Calu3 (cell line): ENCODE measurements at regions not wholly inside any gene's neighbourhood (a gene's known extent, or its start where the extent isn't known, plus 50 kb on each side); places are given as distances from the start of the nearest gene placed in this dataset.

ENCODE experiments used
- BruUV-seq: library from RNA; stranded (reverse); fragments of 400-500 nt; replicated peaks from 2 replicates; lab custom pipeline; 2021; lab: Mats Ljungman, UMichigan
- CTCF ChIA-PET: fragments of 300-600 bp; sonication (Branson Sonifier 250); formaldehyde crosslinking; loops from one replicate; lab custom pipeline; 2022; ENCODE audit warnings: antibody characterized with exemption; lab: Charles Lee
- DNase-seq: peaks from one replicate; pipeline ENCODE4 v3.0.0; 2022
- H3K27ac Mint-ChIP-seq: one replicate; pipeline ENCODE4 v1.8.0; 2022; ENCODE audit warnings: mixed read lengths; ENCODE audit not compliant: unreplicated experiment
- H3K27me3 Mint-ChIP-seq: one replicate; pipeline ENCODE4 v1.8.0; 2022; ENCODE audit warnings: mixed read lengths; ENCODE audit not compliant: unreplicated experiment
- H3K36me3 Mint-ChIP-seq: one replicate; pipeline ENCODE4 v1.8.0; 2022; ENCODE audit warnings: mild to moderate bottlenecking, moderate library complexity, mixed read lengths; ENCODE audit not compliant: insufficient read depth, unreplicated experiment
- H3K4me1 Mint-ChIP-seq: one replicate; pipeline ENCODE4 v1.8.0; 2022; ENCODE audit warnings: mild to moderate bottlenecking, low read depth, mixed read lengths; ENCODE audit not compliant: unreplicated experiment
- H3K4me3 Mint-ChIP-seq: one replicate; pipeline ENCODE4 v1.8.0; 2022; ENCODE audit warnings: mild to moderate bottlenecking, low read depth, moderate library complexity, mixed read lengths; ENCODE audit not compliant: unreplicated experiment
- H3K9me3 Mint-ChIP-seq: one replicate; pipeline ENCODE4 v1.8.0; 2022; ENCODE audit warnings: low read depth, mixed read lengths; ENCODE audit not compliant: unreplicated experiment
- CTCF ChIP-seq: fragments of 200-600 bp; IDR thresholded peaks from one replicate; pipeline ENCODE4 v1.8.0; 2022; ENCODE audit warnings: antibody characterized with exemption; ENCODE audit not compliant: unreplicated experiment
- intact Hi-C: fragments of 100-400 bp; cut with micrococcal nuclease; formaldehyde crosslinking; loops from one replicate; pipeline ENCODE4 v1.10.0; 2022; ENCODE audit not compliant: unreplicated experiment

- BruUV-seq: no TSS peak
- no peak for TF ChIP-seq CTCF
- Mint-ChIP-seq H3K4me3 (no peak overlapping the region), H3K9me3 (no peaks in the 10 kb centered on the region), H3K27ac (no peak overlapping the region), H3K4me1 (no peaks in the 10 kb centered on the region), H3K27me3 (peaks cover 26% of the 10 kb centered on the region), H3K36me3 (no peaks in the 10 kb centered on the region)
- CTCF ChIA-PET: no interaction called here
- no peak for DNase-seq
- intact Hi-C loops: no loop called here
Observed at GRCh38 chr6:88476388-88476787, 310.2 kb upstream of the CNR1 start.

GRCh38 chr6:88474720-88475119, 308.6 kb upstream of the CNR1 start:
- no peak for TF ChIP-seq CTCF
- Mint-ChIP-seq H3K36me3 (no peaks in the 10 kb centered on the region), H3K4me1 (no peaks in the 10 kb centered on the region), H3K27ac (no peak overlapping the region), H3K9me3 (no peaks in the 10 kb centered on the region), H3K27me3 (peaks cover 26% of the 10 kb centered on the region), H3K4me3 (no peak overlapping the region)
- intact Hi-C loops: no loop called here
- no peak for DNase-seq
- CTCF ChIA-PET: no interaction called here
- no TSS peak for BruUV-seq

- no peaks in the 10 kb centered on the region for H3K36me3 Mint-ChIP-seq
- no peak overlapping the region for H3K4me3 Mint-ChIP-seq
- intact Hi-C loops: no loop called here
- no peak overlapping the region for H3K27ac Mint-ChIP-seq
- no TSS peak for BruUV-seq
- no peak for TF ChIP-seq CTCF
- DNase-seq: no peak
- no peaks in the 10 kb centered on the region for H3K9me3 Mint-ChIP-seq
- H3K4me1 Mint-ChIP-seq: no peaks in the 10 kb centered on the region
- CTCF ChIA-PET: no interaction called here
- H3K27me3 Mint-ChIP-seq: peaks cover 21% of the 10 kb centered on the region
Observed at GRCh38 chr6:88473589-88473988, 307.4 kb upstream of the CNR1 start.

GRCh38 chr6:88472851-88473525, 306.8 kb upstream of the CNR1 start:
- no peak for TF ChIP-seq CTCF
- Mint-ChIP-seq H3K36me3 (no peaks in the 10 kb centered on the region), H3K4me3 (no peak overlapping the region), H3K27me3 (peaks cover 15% of the 10 kb centered on the region), H3K4me1 (no peaks in the 10 kb centered on the region), H3K27ac (no peak overlapping the region), H3K9me3 (no peaks in the 10 kb centered on the region)
- BruUV-seq: no TSS peak
- CTCF ChIA-PET: no interaction called here
- intact Hi-C loops: no loop called here
- DNase-seq: no peak
